HL-60 (cell line): ENCODE measurements at regions not wholly inside any gene's neighbourhood (a gene's known extent, or its start where the extent isn't known, plus 50 kb on each side); places are given as distances from the start of the nearest gene placed in this dataset.

Source experiments
- DNase-seq, 2 experiments: peaks; one replicate each; pipeline ENCODE4 v3.0.0-alpha.2; 2010 to 2020; ENCODE audit warnings: low read depth in 1 of 2, low spot score in 1 of 2
- H3K27ac ChIP-seq: fragments of 250-450 bp; sonication (Bioruptor Pico); replicated peaks from 2 replicates; pipeline ENCODE4 v1.5.1; 2020; ENCODE audit warnings: mild to moderate bottlenecking, moderate library complexity
- H3K27me3 ChIP-seq: fragments of 250-450 bp; sonication (Bioruptor Pico); 2 replicates; pipeline ENCODE4 v1.5.1; 2021; ENCODE audit warnings: mild to moderate bottlenecking, moderate library complexity; ENCODE audit not compliant: insufficient read depth, poor library complexity, severe bottlenecking
- H3K4me3 ChIP-seq: replicated peaks from 2 replicates; pipeline ENCODE4 v1.5.1; 2011; ENCODE audit warnings: mild to moderate bottlenecking, control low read depth, low read length; ENCODE audit not compliant: insufficient read depth
- GABPA ChIP-seq: IDR thresholded peaks from 2 replicates; pipeline ENCODE4 v1.6.1; 2012; ENCODE audit warnings: low read depth
- POLR2AphosphoS5 ChIP-seq: IDR thresholded peaks from 2 replicates; pipeline ENCODE4 v1.6.1; 2012; ENCODE audit warnings: low read depth
- SPI1 ChIP-seq: IDR thresholded peaks from 2 replicates; pipeline ENCODE4 v1.6.1; 2012; ENCODE audit warnings: low read depth, mild to moderate bottlenecking, borderline replicate concordance
- TF ChIP-seq, protein P1 (sequence below): IDR thresholded peaks from one replicate; pipeline ENCODE4 v1.5.1; 2011; ENCODE audit warnings: low read length, control low read depth, inconsistent platforms; ENCODE audit not compliant: insufficient read depth
- TF ChIP-seq, protein P2 (sequence below): IDR thresholded peaks from 2 replicates; pipeline ENCODE4 v1.6.1; 2012; ENCODE audit warnings: low read depth; ENCODE audit not compliant: insufficient replicate concordance

DNA sequence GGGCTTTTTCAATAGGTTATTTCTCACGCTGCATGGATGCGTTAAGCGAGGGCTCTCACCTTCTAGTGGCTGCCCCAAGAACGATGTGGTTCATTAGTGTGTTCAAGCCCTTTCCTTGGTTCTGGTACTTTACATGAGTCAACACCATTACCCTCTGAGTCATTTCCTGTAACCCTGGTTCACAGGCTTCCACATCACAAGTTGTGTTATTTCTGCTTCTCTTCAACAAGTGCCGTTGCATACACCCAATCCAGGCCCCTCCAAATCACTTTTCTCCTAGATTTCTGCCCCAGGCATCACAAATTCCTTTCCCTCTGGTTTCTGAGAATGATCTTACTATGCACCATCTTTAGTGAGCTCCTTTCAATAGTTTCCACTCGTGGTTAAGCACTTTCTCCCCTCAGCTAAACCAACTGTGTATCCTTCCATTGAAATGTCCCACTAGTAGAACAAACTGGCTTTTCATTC, 69.5 kb upstream of the RAD23B start:
- TF ChIP-seq, protein P1, sequence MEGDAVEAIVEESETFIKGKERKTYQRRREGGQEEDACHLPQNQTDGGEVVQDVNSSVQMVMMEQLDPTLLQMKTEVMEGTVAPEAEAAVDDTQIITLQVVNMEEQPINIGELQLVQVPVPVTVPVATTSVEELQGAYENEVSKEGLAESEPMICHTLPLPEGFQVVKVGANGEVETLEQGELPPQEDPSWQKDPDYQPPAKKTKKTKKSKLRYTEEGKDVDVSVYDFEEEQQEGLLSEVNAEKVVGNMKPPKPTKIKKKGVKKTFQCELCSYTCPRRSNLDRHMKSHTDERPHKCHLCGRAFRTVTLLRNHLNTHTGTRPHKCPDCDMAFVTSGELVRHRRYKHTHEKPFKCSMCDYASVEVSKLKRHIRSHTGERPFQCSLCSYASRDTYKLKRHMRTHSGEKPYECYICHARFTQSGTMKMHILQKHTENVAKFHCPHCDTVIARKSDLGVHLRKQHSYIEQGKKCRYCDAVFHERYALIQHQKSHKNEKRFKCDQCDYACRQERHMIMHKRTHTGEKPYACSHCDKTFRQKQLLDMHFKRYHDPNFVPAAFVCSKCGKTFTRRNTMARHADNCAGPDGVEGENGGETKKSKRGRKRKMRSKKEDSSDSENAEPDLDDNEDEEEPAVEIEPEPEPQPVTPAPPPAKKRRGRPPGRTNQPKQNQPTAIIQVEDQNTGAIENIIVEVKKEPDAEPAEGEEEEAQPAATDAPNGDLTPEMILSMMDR = no peak
- TF ChIP-seq POLR2AphosphoS5 (no peak), GABPA (no peak), SPI1 (no peak)
- TF ChIP-seq, protein P2, sequence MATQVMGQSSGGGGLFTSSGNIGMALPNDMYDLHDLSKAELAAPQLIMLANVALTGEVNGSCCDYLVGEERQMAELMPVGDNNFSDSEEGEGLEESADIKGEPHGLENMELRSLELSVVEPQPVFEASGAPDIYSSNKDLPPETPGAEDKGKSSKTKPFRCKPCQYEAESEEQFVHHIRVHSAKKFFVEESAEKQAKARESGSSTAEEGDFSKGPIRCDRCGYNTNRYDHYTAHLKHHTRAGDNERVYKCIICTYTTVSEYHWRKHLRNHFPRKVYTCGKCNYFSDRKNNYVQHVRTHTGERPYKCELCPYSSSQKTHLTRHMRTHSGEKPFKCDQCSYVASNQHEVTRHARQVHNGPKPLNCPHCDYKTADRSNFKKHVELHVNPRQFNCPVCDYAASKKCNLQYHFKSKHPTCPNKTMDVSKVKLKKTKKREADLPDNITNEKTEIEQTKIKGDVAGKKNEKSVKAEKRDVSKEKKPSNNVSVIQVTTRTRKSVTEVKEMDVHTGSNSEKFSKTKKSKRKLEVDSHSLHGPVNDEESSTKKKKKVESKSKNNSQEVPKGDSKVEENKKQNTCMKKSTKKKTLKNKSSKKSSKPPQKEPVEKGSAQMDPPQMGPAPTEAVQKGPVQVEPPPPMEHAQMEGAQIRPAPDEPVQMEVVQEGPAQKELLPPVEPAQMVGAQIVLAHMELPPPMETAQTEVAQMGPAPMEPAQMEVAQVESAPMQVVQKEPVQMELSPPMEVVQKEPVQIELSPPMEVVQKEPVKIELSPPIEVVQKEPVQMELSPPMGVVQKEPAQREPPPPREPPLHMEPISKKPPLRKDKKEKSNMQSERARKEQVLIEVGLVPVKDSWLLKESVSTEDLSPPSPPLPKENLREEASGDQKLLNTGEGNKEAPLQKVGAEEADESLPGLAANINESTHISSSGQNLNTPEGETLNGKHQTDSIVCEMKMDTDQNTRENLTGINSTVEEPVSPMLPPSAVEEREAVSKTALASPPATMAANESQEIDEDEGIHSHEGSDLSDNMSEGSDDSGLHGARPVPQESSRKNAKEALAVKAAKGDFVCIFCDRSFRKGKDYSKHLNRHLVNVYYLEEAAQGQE = no peak
- Histone ChIP-seq H3K27me3 (no peaks in the 10 kb centered on the region), H3K27ac (no peak overlapping the region), H3K4me3 (no peak overlapping the region)
- peak in 1 of 2 experiments; percentile 20 for DNase-seq

DNA sequence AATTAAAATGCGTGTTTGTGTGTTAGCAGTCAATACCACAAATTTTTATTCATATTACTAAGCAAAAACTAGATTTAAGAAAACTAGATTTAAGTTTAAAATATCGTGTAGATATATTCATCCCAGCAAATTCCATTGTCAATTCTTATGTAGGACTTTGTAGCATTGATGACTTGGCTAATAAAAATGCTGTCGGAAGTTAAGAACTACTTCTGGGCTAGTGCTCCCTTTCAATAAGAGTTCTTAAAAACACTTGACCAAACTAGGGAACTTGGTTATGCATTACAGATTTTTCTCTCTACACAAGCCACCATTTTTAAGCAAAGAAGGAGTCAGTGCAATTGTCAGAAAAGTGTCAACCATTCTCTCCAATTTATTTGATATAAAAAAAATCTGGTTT, 68.7 kb upstream of the RAD23B start:
- Histone ChIP-seq H3K4me3 (no peak overlapping the region), H3K27ac (no peak overlapping the region), H3K27me3 (no peaks in the 10 kb centered on the region)
- no peak for TF ChIP-seq POLR2AphosphoS5
- TF ChIP-seq, protein P1 = no peak
- TF ChIP-seq, protein P2 = no peak
- no peak for TF ChIP-seq GABPA
- TF ChIP-seq SPI1 = no peak
- DNase-seq = no peak

DNA sequence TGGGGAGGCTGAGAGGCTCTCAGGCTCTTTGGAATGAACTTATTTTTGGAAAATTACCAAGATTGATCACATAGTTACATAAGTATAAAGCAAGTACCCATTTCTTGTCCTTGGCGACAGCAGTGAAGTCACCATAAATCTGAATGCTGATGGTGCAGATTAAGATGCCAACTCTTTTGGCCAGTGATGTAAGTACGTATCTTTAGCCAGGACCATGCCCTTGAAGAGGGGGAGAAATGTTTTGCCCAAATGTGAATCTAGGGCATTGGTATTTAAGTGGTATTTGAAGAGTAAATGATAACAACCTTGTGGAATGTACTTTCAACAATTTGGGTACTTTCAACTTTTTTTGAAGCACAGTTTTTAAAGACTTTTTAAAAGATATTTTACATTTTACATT, 68.2 kb upstream of the RAD23B start:
- no peak overlapping the region for H3K27ac ChIP-seq
- TF ChIP-seq, protein P2 = no peak
- TF ChIP-seq, protein P1 = no peak
- TF ChIP-seq SPI1 = no peak
- no peak for TF ChIP-seq GABPA
- no peak for TF ChIP-seq POLR2AphosphoS5
- no peaks in the 10 kb centered on the region for H3K27me3 ChIP-seq
- no peak overlapping the region for H3K4me3 ChIP-seq
- DNase-seq = no peak
